GM21390 (cell line): ENCODE measurements at regions not wholly inside any gene's neighbourhood (a gene's known extent, or its start where the extent isn't known, plus 50 kb on each side); places are given as distances from the start of the nearest gene placed in this dataset.

Source experiments
- ATAC-seq: cut with Tn5 transposase; IDR thresholded peaks from one replicate; pipeline ENCODE4 v1.9.1; 2021; ENCODE audit not compliant: unreplicated experiment

GRCh38 chr16:74232806-74233465, 63.7 kb upstream of the PSMD7 start:
- no peak for ATAC-seq

- no peak for ATAC-seq
Observed at GRCh38 chr16:74230126-74230525, 66.5 kb upstream of the PSMD7 start.

GRCh38 chr16:74226338-74226954, 70.2 kb upstream of the PSMD7 start:
- no peak for ATAC-seq

GRCh38 chr16:74224828-74225612, 71.6 kb upstream of the PSMD7 start:
- ATAC-seq = no peak

- no peak for ATAC-seq
Observed at GRCh38 chr16:74221828-74222227, 74.8 kb upstream of the PSMD7 start.

GRCh38 chr16:74219706-74220105, 76.9 kb upstream of the PSMD7 start:
- ATAC-seq = no peak

- no peak for ATAC-seq
Observed at GRCh38 chr16:74218871-74219270, 77.7 kb upstream of the PSMD7 start.

GRCh38 chr16:74216319-74216718, 80.3 kb upstream of the PSMD7 start:
- no peak for ATAC-seq

- ATAC-seq = no peak
Observed at GRCh38 chr16:74215249-74215648, 81.4 kb upstream of the PSMD7 start.

- ATAC-seq = no peak
Observed at GRCh38 chr16:74213372-74213771, 83.2 kb upstream of the PSMD7 start.

- ATAC-seq = no peak
Observed at GRCh38 chr16:74210245-74210644, 86.4 kb upstream of the PSMD7 start.

- ATAC-seq = no peak
Observed at GRCh38 chr16:74202009-74202408, 94.6 kb upstream of the PSMD7 start.

GRCh38 chr16:74201576-74201975, 95.0 kb upstream of the PSMD7 start:
- ATAC-seq = no peak

GRCh38 chr16:74200921-74201320, 95.7 kb upstream of the PSMD7 start:
- ATAC-seq = no peak

- no peak for ATAC-seq
Observed at GRCh38 chr16:74199842-74200124, 96.8 kb upstream of the PSMD7 start.

GRCh38 chr16:74199066-74199841, 97.4 kb upstream of the PSMD7 start:
- no peak for ATAC-seq

GRCh38 chr16:74192281-74192797, 104.3 kb upstream of the PSMD7 start:
- no peak for ATAC-seq

GRCh38 chr16:74190292-74190691, 106.3 kb upstream of the PSMD7 start:
- ATAC-seq = no peak

- ATAC-seq = no peak
Observed at GRCh38 chr16:74188856-74189255, 107.8 kb upstream of the PSMD7 start.

GRCh38 chr16:74186561-74186971, 110.0 kb upstream of the PSMD7 start:
- no peak for ATAC-seq

GRCh38 chr16:74184839-74185238, 111.8 kb upstream of the PSMD7 start:
- ATAC-seq = no peak
